ENCODE measurements at regions not wholly inside any gene's neighbourhood (a gene's known extent, or its start where the extent isn't known, plus 50 kb on each side); places are given as distances from the start of the nearest gene placed in this dataset.

- Mint-ChIP-seq H3K27ac (no peak overlapping the region), H3K4me3 (no peak overlapping the region), H3K27me3 (ENCODE audit: insufficient read depth) (no peaks in the 10 kb centered on the region), H3K9me3 (no peaks in the 10 kb centered on the region), H3K4me1 (ENCODE audit: low read depth) (no peaks in the 10 kb centered on the region), H3K36me3 (ENCODE audit: low read depth) (no peaks in the 10 kb centered on the region)
- no peak for DNase-seq (ENCODE audit: low spot score)
- intact Hi-C loops (cut with micrococcal nuclease) = no loop called here
Measured at GRCh38 chr2:228648541-228648940, 467.1 kb upstream of the SPHKAP start.

DNA sequence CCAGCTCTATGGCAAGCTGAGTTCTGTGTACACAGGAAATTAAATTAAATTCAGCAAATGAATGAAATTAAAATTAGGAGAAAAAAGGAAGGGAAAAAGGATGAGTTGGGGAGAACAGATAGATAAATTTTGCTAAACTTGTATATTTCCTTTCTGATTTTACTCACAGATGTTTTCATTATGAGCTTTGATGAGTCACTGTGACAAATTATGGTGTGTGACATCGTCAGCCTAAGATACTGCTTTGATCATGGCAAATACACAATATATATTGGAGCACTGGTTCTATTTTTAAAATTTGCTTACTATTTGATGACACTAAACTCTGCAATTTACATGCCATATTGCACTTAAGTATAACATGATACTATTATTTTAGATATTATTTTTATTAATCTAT, 464.6 kb upstream of the SPHKAP start:
- Mint-ChIP-seq H3K9me3 (no peaks in the 10 kb centered on the region), H3K27me3 (ENCODE audit: insufficient read depth) (no peaks in the 10 kb centered on the region), H3K4me1 (ENCODE audit: low read depth) (no peaks in the 10 kb centered on the region), H3K4me3 (no peak overlapping the region), H3K36me3 (ENCODE audit: low read depth) (no peaks in the 10 kb centered on the region), H3K27ac (no peak overlapping the region)
- intact Hi-C loops (cut with micrococcal nuclease) = no loop called here
- no peak for DNase-seq (ENCODE audit: low spot score)

DNA sequence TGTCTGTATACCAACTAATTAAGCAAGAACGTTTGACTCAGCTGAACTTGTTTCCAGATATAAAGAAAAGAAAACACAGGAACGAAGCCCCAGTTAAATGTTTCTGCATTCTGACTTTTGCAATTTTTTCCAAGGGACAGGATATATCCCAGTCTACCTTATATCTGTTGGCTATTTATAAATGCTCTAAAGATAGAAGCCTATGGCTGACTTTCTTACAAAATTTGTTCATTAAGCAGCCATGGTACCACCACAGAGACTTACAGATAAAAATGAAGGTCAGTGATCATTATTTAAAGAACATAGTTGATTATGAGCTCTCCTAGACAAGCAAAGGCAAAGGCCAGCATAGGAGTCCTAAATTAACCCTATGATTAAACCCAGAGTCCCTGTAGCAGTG, 462.7 kb upstream of the SPHKAP start:
- no peaks in the 10 kb centered on the region for H3K36me3 Mint-ChIP-seq (ENCODE audit: low read depth)
- H3K4me3 Mint-ChIP-seq = no peak overlapping the region
- H3K27me3 Mint-ChIP-seq (ENCODE audit: insufficient read depth) = no peaks in the 10 kb centered on the region
- H3K9me3 Mint-ChIP-seq = no peaks in the 10 kb centered on the region
- H3K4me1 Mint-ChIP-seq (ENCODE audit: low read depth) = no peaks in the 10 kb centered on the region
- DNase-seq (ENCODE audit: low spot score) = no peak
- intact Hi-C loops (cut with micrococcal nuclease) = no loop called here
- no peak overlapping the region for H3K27ac Mint-ChIP-seq

DNA sequence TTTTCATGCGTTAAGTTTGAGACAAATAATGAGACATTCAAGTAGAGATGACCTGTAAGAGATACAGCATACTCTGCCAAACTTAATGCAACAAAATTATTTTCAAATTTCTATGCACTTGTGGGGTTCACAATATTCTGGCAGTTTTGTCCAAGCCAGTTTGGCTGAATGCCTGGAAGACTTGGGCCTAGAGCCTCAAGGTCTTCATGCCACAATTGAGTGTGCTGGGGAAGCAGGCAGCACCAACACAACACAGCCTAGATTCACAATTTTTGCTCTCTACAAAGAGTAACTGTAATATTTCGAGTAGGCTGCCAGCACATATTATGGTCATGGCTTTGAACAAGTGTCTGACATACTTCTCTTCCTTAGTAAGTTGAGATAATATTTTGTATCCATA, 461.4 kb upstream of the SPHKAP start:
- Mint-ChIP-seq H3K36me3 (ENCODE audit: low read depth) (no peaks in the 10 kb centered on the region), H3K4me1 (ENCODE audit: low read depth) (no peaks in the 10 kb centered on the region), H3K9me3 (no peaks in the 10 kb centered on the region), H3K27me3 (ENCODE audit: insufficient read depth) (no peaks in the 10 kb centered on the region), H3K4me3 (no peak overlapping the region), H3K27ac (no peak overlapping the region)
- intact Hi-C loops (cut with micrococcal nuclease) = no loop called here
- no peak for DNase-seq (ENCODE audit: low spot score)

GRCh38 chr2:228630786-228631185, 449.3 kb upstream of the SPHKAP start:
- Mint-ChIP-seq H3K4me3 (no peak overlapping the region), H3K27me3 (ENCODE audit: insufficient read depth) (no peaks in the 10 kb centered on the region), H3K4me1 (ENCODE audit: low read depth) (no peaks in the 10 kb centered on the region), H3K9me3 (no peaks in the 10 kb centered on the region), H3K27ac (no peak overlapping the region), H3K36me3 (ENCODE audit: low read depth) (no peaks in the 10 kb centered on the region)
- intact Hi-C loops (cut with micrococcal nuclease) = no loop called here
- DNase-seq (ENCODE audit: low spot score) = no peak

GRCh38 chr2:228629251-228629650, 447.8 kb upstream of the SPHKAP start:
- Mint-ChIP-seq H3K4me1 (ENCODE audit: low read depth) (no peaks in the 10 kb centered on the region), H3K9me3 (no peaks in the 10 kb centered on the region), H3K27ac (no peak overlapping the region), H3K4me3 (no peak overlapping the region), H3K36me3 (ENCODE audit: low read depth) (no peaks in the 10 kb centered on the region), H3K27me3 (ENCODE audit: insufficient read depth) (no peaks in the 10 kb centered on the region)
- no peak for DNase-seq (ENCODE audit: low spot score)
- intact Hi-C loops (cut with micrococcal nuclease) = no loop called here

DNA sequence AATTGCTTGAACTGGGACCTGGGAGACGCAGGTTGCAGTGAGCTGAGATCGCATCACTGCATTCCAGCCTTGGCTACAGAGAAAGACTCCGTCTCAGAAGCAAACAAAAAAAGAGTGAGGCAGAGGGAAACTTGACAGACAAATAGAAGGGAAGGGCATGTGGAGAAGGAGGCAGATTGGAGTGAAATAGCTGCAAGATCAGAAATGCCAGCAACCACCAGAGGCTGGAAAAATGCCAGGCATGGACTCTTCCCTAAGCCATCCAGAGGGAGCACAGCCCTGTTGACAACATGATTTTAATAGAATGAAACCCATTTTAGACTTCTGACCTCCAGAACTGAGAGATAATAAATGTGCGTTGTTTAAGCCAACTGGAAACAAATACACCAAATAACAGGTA, 447.2 kb upstream of the SPHKAP start:
- no peaks in the 10 kb centered on the region for H3K36me3 Mint-ChIP-seq (ENCODE audit: low read depth)
- H3K9me3 Mint-ChIP-seq = no peaks in the 10 kb centered on the region
- no peaks in the 10 kb centered on the region for H3K27me3 Mint-ChIP-seq (ENCODE audit: insufficient read depth)
- H3K27ac Mint-ChIP-seq = no peak overlapping the region
- H3K4me1 Mint-ChIP-seq (ENCODE audit: low read depth) = no peaks in the 10 kb centered on the region
- intact Hi-C loops (cut with micrococcal nuclease) = no loop called here
- DNase-seq (ENCODE audit: low spot score) = no peak
- H3K4me3 Mint-ChIP-seq = no peak overlapping the region

GRCh38 chr2:228627510-228627909, 446.0 kb upstream of the SPHKAP start:
- no peaks in the 10 kb centered on the region for H3K4me1 Mint-ChIP-seq (ENCODE audit: low read depth)
- intact Hi-C loops (cut with micrococcal nuclease) = no loop called here
- no peaks in the 10 kb centered on the region for H3K27me3 Mint-ChIP-seq (ENCODE audit: insufficient read depth)
- no peak for DNase-seq (ENCODE audit: low spot score)
- no peak overlapping the region for H3K4me3 Mint-ChIP-seq
- H3K36me3 Mint-ChIP-seq (ENCODE audit: low read depth) = no peaks in the 10 kb centered on the region
- no peaks in the 10 kb centered on the region for H3K9me3 Mint-ChIP-seq
- no peak overlapping the region for H3K27ac Mint-ChIP-seq

GRCh38 chr2:228625481-228625880, 444.0 kb upstream of the SPHKAP start:
- intact Hi-C loops (cut with micrococcal nuclease) = no loop called here
- no peak for DNase-seq (ENCODE audit: low spot score)
- Mint-ChIP-seq H3K4me3 (no peak overlapping the region), H3K36me3 (ENCODE audit: low read depth) (no peaks in the 10 kb centered on the region), H3K27me3 (ENCODE audit: insufficient read depth) (no peaks in the 10 kb centered on the region), H3K27ac (no peak overlapping the region), H3K4me1 (ENCODE audit: low read depth) (no peaks in the 10 kb centered on the region), H3K9me3 (no peaks in the 10 kb centered on the region)

GRCh38 chr2:228624733-228625132, 443.2 kb upstream of the SPHKAP start:
- Mint-ChIP-seq H3K9me3 (no peaks in the 10 kb centered on the region), H3K4me1 (ENCODE audit: low read depth) (no peaks in the 10 kb centered on the region), H3K27ac (no peak overlapping the region), H3K36me3 (ENCODE audit: low read depth) (no peaks in the 10 kb centered on the region), H3K4me3 (no peak overlapping the region), H3K27me3 (ENCODE audit: insufficient read depth) (no peaks in the 10 kb centered on the region)
- intact Hi-C loops (cut with micrococcal nuclease) = no loop called here
- DNase-seq (ENCODE audit: low spot score) = no peak

DNA sequence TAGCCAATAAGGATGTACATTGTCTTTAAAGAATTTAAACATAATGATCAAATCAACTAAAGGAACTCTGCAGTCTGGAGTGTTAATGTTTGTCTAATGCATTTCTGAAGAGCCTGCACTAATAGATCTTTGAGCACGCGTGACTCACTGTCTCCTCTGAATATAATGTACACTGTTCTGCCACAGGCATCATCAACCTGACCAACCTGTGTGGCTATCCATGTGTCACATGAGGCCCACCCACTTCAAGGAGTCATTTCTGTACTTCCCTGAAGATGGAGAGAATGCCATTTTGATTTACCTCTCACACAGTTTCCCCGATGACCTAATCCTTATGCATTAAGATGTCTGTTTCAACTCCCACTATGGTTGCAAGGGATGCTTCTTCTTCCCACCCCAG, 434.0 kb upstream of the SPHKAP start:
- Mint-ChIP-seq H3K27me3 (ENCODE audit: insufficient read depth) (no peaks in the 10 kb centered on the region), H3K9me3 (no peaks in the 10 kb centered on the region), H3K27ac (no peak overlapping the region), H3K4me1 (ENCODE audit: low read depth) (no peaks in the 10 kb centered on the region), H3K36me3 (ENCODE audit: low read depth) (no peaks in the 10 kb centered on the region), H3K4me3 (no peak overlapping the region)
- intact Hi-C loops (cut with micrococcal nuclease) = no loop called here
- no peak for DNase-seq (ENCODE audit: low spot score)

DNA sequence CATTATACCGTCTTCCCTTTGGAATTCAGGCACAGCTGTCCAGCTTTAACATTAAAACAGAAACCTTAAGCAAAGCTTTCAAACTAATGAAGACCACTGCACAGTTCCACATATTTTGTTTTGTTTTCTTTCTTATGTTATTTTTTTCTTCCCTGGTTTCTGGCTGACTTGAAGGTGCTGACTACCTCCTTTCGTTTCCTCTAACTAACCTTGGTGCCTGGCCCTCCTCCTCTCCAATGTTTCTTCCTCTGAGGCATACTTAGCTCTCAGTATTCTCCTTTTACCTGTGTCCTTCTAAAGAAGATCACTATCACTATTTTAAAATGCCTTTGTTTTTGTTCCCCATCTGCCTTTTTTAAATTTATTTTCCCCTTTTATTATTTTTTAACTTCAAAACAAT, 433.3 kb upstream of the SPHKAP start:
- no peaks in the 10 kb centered on the region for H3K4me1 Mint-ChIP-seq (ENCODE audit: low read depth)
- intact Hi-C loops (cut with micrococcal nuclease) = no loop called here
- H3K27ac Mint-ChIP-seq = no peak overlapping the region
- no peak for DNase-seq (ENCODE audit: low spot score)
- H3K9me3 Mint-ChIP-seq = no peaks in the 10 kb centered on the region
- H3K4me3 Mint-ChIP-seq = no peak overlapping the region
- no peaks in the 10 kb centered on the region for H3K27me3 Mint-ChIP-seq (ENCODE audit: insufficient read depth)
- H3K36me3 Mint-ChIP-seq (ENCODE audit: low read depth) = no peaks in the 10 kb centered on the region

GRCh38 chr2:228613133-228613850, 431.8 kb upstream of the SPHKAP start:
- H3K36me3 Mint-ChIP-seq (ENCODE audit: low read depth) = no peaks in the 10 kb centered on the region
- no peaks in the 10 kb centered on the region for H3K9me3 Mint-ChIP-seq
- no peak overlapping the region for H3K27ac Mint-ChIP-seq
- DNase-seq (ENCODE audit: low spot score) = no peak
- H3K27me3 Mint-ChIP-seq (ENCODE audit: insufficient read depth) = no peaks in the 10 kb centered on the region
- intact Hi-C loops (cut with micrococcal nuclease) = no loop called here
- H3K4me3 Mint-ChIP-seq = no peak overlapping the region
- H3K4me1 Mint-ChIP-seq (ENCODE audit: low read depth) = no peaks in the 10 kb centered on the region

GRCh38 chr2:228611171-228611570, 429.7 kb upstream of the SPHKAP start:
- intact Hi-C loops (cut with micrococcal nuclease) = no loop called here
- Mint-ChIP-seq H3K27ac (no peak overlapping the region), H3K4me3 (no peak overlapping the region), H3K9me3 (no peaks in the 10 kb centered on the region), H3K36me3 (ENCODE audit: low read depth) (no peaks in the 10 kb centered on the region), H3K27me3 (ENCODE audit: insufficient read depth) (no peaks in the 10 kb centered on the region), H3K4me1 (ENCODE audit: low read depth) (no peaks in the 10 kb centered on the region)
- DNase-seq (ENCODE audit: low spot score) = no peak
